Activated CD4-positive, alpha-beta T cell treated with anti-CD3 and anti-CD28 coated beads, Interleukin-2, Interleukin-6, amounts not matched to agents 100 ng/mL and 50 ng/mL, durations not matched to agents 16 hours and 8 hours (primary cell): ENCODE measurements at regions not wholly inside any gene's neighbourhood (a gene's known extent, or its start where the extent isn't known, plus 50 kb on each side); places are given as distances from the start of the nearest gene placed in this dataset.

Experiments used
- DNase-seq: peaks from one replicate; pipeline ENCODE4 v3.0.0-alpha.2; 2020

- no peak for DNase-seq
Observed at GRCh38 chr14:99038431-99038820, 233.6 kb downstream of the BCL11B start.

- no peak for DNase-seq
Observed at GRCh38 chr14:99039331-99040041, 232.5 kb downstream of the BCL11B start.

GRCh38 chr14:99040052-99040451 is 231.9 kb downstream of the BCL11B start:
- DNase-seq, result no peak

GRCh38 chr14:99040711-99041110 is 231.3 kb downstream of the BCL11B start:
- DNase-seq, result no peak

GRCh38 chr14:99041141-99041819 is 230.7 kb downstream of the BCL11B start:
- no peak for DNase-seq

GRCh38 chr14:99041820-99042174 is 230.2 kb downstream of the BCL11B start:
- no peak for DNase-seq

- no peak for DNase-seq
Observed at GRCh38 chr14:99042381-99043266, 229.4 kb downstream of the BCL11B start.

GRCh38 chr14:99043267-99043615 is 228.8 kb downstream of the BCL11B start:
- DNase-seq, result no peak

GRCh38 chr14:99043756-99044155 is 228.2 kb downstream of the BCL11B start:
- no peak for DNase-seq

- no peak for DNase-seq
Observed at GRCh38 chr14:99047441-99048031, 224.5 kb downstream of the BCL11B start.

GRCh38 chr14:99050309-99050708 is 221.7 kb downstream of the BCL11B start:
- DNase-seq, result no peak

- no peak for DNase-seq
Observed at GRCh38 chr14:99052467-99052866, 219.5 kb downstream of the BCL11B start.

- no peak for DNase-seq
Observed at GRCh38 chr14:99055019-99055418, 217.0 kb downstream of the BCL11B start.

- peak; percentile 52 for DNase-seq
Observed at GRCh38 chr14:99055816-99056215, 216.2 kb downstream of the BCL11B start.

- no peak for DNase-seq
Observed at GRCh38 chr14:99057576-99058083, 214.4 kb downstream of the BCL11B start.

GRCh38 chr14:99058542-99058941 is 213.5 kb downstream of the BCL11B start:
- DNase-seq, result no peak

GRCh38 chr14:99062216-99062615 is 209.8 kb downstream of the BCL11B start:
- DNase-seq, result no peak

- no peak for DNase-seq
Observed at GRCh38 chr14:99062772-99063418, 209.1 kb downstream of the BCL11B start.

- DNase-seq, result no peak
Observed at GRCh38 chr14:99063620-99064225, 208.3 kb downstream of the BCL11B start.

GRCh38 chr14:99064262-99064954 is 207.6 kb downstream of the BCL11B start:
- DNase-seq, result no peak

GRCh38 chr14:99065551-99065950 is 206.4 kb downstream of the BCL11B start:
- no peak for DNase-seq

- DNase-seq, result no peak
Observed at GRCh38 chr14:99066378-99066777, 205.6 kb downstream of the BCL11B start.
